GM20000 (cell line): ENCODE measurements at regions not wholly inside any gene's neighbourhood (a gene's known extent, or its start where the extent isn't known, plus 50 kb on each side); places are given as distances from the start of the nearest gene placed in this dataset.

Source experiments
- DNase-seq: peaks from one replicate; pipeline ENCODE4 v3.0.0; 2012; ENCODE audit warnings: low spot score
- CTCF ChIP-seq: IDR thresholded peaks from 2 replicates; pipeline ENCODE4 v1.5.1; 2012; ENCODE audit warnings: mild to moderate bottlenecking, control low read depth; ENCODE audit errors: extremely low read depth, missing control alignments

DNA sequence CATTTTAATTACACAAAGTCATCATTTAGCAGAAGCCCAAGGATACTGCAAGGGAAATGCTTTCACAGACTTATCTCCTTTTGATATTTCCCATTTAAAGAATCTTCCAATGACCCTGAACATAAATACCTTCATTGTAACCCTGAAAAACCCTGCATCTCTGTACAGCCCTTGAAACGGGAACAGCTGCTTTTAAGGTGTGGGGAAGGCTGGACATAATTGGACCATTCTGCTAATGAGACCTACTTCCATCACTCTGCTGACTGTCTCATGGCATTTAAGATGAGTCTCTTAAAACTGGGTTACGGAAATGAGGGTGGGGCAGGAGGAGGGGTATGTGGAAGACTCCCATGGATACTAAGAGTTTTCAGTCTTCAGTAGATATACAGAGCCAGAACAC lies 485.8 kb downstream of the BRINP1 start:
- no peak for DNase-seq
- no peak for TF ChIP-seq CTCF

GRCh38 chr9:118891213-118891612 lies 478.0 kb downstream of the BRINP1 start:
- DNase-seq: no peak
- TF ChIP-seq CTCF: no peak

GRCh38 chr9:118896324-118897000 lies 472.8 kb downstream of the BRINP1 start:
- no peak for TF ChIP-seq CTCF
- no peak for DNase-seq

DNA sequence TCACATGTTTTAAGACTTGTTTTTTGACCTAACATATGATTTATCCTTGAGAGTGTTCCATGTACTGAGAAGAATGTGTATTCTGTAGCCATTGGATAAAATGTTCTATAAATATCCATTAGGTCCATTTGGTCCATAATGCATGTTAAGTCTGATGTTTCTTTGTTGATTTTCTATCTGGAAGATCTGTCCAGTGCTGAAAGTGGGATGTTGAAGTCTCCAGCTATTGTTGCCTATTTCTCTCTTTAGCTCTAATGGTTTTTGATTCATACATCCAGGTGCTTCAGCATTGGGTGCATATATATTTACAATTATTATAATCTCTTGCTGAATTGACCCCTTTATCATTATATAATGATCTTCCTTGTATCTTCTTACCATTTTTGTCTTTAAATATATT lies 451.1 kb downstream of the BRINP1 start:
- no peak for DNase-seq
- no peak for TF ChIP-seq CTCF

DNA sequence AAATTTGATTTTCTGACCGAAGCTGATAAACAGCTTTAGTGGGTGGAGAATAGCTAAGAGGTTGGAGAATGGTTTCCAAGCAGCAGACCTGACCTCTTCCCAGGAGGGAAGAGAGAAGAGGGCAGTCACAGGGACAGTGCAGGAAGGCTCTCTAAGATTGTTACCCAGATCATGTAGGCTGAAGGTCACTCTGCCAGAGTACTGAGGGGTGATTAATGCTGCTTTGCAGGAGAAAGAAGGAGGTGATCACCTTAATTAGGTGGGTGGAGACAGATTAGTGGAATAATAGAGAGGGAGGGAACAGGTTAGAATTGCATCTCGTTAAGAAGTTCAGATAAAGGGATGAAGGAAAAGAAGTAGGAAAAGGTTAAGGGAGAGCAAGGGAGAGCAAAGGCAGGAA lies 440.5 kb downstream of the BRINP1 start:
- TF ChIP-seq CTCF: no peak
- DNase-seq: no peak

DNA sequence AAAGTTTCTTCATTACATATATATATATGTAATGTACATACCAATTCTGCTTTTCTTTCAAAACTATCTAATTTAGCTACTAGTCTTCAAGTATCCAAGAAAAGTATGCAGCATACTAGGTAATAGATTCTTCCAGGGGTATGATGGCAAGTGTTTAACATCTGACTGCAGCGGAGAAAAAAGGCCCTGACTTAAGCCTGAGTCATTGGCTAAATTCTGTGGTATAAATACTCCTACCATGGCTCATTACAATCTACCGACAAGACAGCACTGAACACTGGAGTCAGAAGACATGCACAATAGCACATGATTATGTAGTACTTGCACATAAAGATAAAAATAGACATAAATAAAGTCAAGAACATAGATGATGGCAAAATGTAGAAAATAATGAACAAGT lies 439.9 kb downstream of the BRINP1 start:
- no peak for DNase-seq
- TF ChIP-seq CTCF: no peak

- no peak for TF ChIP-seq CTCF
- no peak for DNase-seq
Observed at GRCh38 chr9:118931941-118932340, 437.3 kb downstream of the BRINP1 start.
